ENCODE measurements at regions not wholly inside any gene's neighbourhood (a gene's known extent, or its start where the extent isn't known, plus 50 kb on each side); places are given as distances from the start of the nearest gene placed in this dataset.

DNA sequence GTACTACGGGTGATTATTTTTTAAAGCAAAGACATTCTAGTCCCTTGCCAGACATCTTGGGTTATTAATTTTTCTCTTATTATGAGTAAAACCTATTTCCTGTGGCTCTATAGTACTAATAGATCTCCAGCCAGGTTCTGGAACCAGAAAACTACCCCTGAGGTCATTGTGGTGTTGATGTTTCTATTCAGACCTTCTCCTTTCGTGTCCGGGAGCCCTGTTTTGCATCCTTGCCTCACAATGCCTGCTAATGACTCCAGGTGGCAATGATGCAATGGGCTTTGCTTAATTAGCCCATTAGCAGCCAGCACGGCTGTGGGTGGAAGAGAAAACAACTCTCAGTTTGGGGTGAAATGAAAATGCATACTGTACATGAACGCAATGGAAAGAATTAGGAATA is 62.9 kb upstream of the ARG1 start:
- peak; percentile 86 for DNase-seq (ENCODE audit: low spot score)

DNA sequence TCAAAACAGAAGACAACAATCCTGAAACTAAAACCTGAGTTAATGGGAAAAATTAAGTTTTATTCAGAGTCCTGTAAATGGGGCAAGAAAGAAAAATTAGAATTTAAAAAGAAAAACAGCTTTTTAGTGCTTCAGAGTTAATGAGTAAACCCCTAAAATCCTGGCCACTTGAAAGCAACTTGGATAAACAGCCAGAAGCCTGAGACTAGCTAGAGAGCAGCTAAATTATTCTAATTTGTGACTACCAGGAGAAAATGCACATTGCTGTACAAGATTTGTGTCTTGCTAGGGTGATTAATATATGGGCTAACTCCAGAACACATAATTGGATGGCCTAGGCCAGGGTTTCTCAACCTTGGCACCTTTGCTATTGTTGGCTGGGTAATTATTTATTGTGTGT is 62.4 kb upstream of the ARG1 start:
- no peak for DNase-seq (ENCODE audit: low spot score)

DNA sequence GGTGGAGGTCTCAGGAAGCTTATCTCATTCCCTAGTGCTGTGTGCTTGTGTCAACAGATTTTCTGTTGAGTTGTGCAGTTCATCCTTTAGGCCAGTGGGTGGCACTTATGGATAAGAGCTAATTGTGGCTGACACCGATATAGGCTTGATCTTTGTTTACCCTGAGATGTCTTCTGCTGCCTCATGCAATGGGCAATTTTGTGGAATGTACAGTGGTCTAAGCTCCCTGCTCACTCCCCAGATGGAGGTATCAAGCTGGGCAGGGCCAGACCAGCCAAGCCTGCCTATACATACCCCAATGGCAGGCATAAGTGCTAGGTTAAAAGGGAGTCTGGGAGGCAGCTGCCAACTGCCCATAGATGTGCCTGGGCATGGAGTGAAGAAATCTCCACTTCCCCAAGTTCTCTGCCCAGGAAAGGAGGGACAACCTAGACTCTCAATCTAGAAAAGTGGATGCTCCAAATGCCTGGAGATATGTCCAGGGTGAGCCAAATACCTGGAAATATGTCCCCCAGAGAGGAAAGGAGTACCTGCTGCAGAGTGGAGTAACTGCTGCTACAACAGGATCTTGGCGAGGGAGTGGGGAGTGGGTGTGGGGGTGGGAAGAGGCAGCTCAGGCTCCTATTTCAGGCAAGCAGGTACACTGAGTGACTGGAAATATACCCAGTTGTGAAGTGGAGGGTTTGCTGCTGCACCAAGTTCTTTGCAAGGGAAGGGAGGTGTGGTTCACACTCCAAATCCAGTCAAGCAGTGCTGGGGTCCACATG is 53.2 kb upstream of the ARG1 start:
- DNase-seq (ENCODE audit: low spot score) = peak; percentile 70

Measured in NAMALWA (cell line).